ENCODE measurements at regions not wholly inside any gene's neighbourhood (a gene's known extent, or its start where the extent isn't known, plus 50 kb on each side); places are given as distances from the start of the nearest gene placed in this dataset.

DNA sequence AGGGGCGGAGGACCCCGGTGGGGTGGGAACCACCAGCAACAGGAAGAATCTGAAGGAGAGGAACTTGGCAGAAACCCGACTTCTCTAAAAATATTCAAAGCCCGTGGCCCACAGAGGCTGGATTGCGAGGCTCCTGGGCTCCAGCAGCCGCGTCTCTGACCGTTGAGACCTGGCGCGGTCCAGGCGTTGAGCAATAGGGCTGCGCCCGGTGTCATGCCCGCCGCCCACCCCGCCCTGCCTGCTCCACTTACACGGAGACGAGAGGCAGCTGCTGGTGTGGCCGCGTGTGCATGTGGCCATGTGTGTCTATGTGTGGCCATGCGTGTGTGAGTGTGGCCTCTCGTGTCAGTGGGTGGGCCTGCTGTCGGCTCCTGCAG is 83.6 kb downstream of the IRF8 start:
- TF ChIP-seq CTCF (optimal IDR thresholded peaks at IDR 0.05 in 1 of 3, IDR thresholded peaks at IDR 0.05 in 1 of 3, conservative IDR thresholded peaks at IDR 0.05 in 1 of 3; ENCODE audit: extremely low read depth in 1 of 3, insufficient read depth in 2 of 3, low read length in 3 of 3) (no peak), EZH2 (IDR thresholded peaks at IDR 0.05; ENCODE audit: low read length) (no peak)

All from keratinocyte (primary cell).